Nephron (organoid): ENCODE measurements at regions not wholly inside any gene's neighbourhood (a gene's known extent, or its start where the extent isn't known, plus 50 kb on each side); places are given as distances from the start of the nearest gene placed in this dataset.
A peak's percentile ranks its signal among the peaks of the same experiment; 100 is the strongest.

Source experiments
- H3K27ac Mint-ChIP-seq, 3 experiments: 2 replicates each; pipeline ENCODE4 v1.8.0; 2020; ENCODE audit warnings: mixed read lengths in 3 of 3, mild to moderate bottlenecking in 2 of 3, moderate library complexity in 1 of 3
- H3K27me3 Mint-ChIP-seq: 2 replicates; pipeline ENCODE4 v1.8.0; 2021; ENCODE audit warnings: low read depth, mild to moderate bottlenecking, moderate library complexity, mixed read lengths
- H3K36me3 Mint-ChIP-seq: 2 replicates; pipeline ENCODE4 v1.8.0; 2020; ENCODE audit warnings: low read depth, mixed read lengths
- H3K4me1 Mint-ChIP-seq: 2 replicates; pipeline ENCODE4 v1.8.0; 2020; ENCODE audit warnings: mixed read lengths
- H3K4me3 Mint-ChIP-seq, 3 experiments: 2 replicates each; pipeline ENCODE4 v1.8.0; 2020; ENCODE audit warnings: mild to moderate bottlenecking in 3 of 3, mixed read lengths in 3 of 3, moderate library complexity in 2 of 3
- H3K9me3 Mint-ChIP-seq: 2 replicates; pipeline ENCODE4 v1.8.0; 2020; ENCODE audit warnings: mixed read lengths
- TF ChIP-seq, protein P1 (sequence below), 3 experiments: fragments of 200-600 bp; sonication (generic); IDR thresholded peaks; one replicate each; pipeline ENCODE4 v1.5.0; 2021; ENCODE audit warnings: antibody characterized with exemption in 3 of 3; ENCODE audit not compliant: unreplicated experiment in 3 of 3

- H3K27ac Mint-ChIP-seq: no peak overlapping the region
- no peaks in the 10 kb centered on the region for H3K4me1 Mint-ChIP-seq
- no peak overlapping the region for H3K4me3 Mint-ChIP-seq
- peaks cover 24% of the 10 kb centered on the region for H3K27me3 Mint-ChIP-seq
- H3K36me3 Mint-ChIP-seq: no peaks in the 10 kb centered on the region
- TF ChIP-seq, protein P1, sequence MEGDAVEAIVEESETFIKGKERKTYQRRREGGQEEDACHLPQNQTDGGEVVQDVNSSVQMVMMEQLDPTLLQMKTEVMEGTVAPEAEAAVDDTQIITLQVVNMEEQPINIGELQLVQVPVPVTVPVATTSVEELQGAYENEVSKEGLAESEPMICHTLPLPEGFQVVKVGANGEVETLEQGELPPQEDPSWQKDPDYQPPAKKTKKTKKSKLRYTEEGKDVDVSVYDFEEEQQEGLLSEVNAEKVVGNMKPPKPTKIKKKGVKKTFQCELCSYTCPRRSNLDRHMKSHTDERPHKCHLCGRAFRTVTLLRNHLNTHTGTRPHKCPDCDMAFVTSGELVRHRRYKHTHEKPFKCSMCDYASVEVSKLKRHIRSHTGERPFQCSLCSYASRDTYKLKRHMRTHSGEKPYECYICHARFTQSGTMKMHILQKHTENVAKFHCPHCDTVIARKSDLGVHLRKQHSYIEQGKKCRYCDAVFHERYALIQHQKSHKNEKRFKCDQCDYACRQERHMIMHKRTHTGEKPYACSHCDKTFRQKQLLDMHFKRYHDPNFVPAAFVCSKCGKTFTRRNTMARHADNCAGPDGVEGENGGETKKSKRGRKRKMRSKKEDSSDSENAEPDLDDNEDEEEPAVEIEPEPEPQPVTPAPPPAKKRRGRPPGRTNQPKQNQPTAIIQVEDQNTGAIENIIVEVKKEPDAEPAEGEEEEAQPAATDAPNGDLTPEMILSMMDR (IDR thresholded peaks at IDR 0.05; ENCODE audit: unreplicated experiment in 3 of 3): no peak
- H3K9me3 Mint-ChIP-seq: peaks cover 4% of the 10 kb centered on the region
Measured at GRCh38 chr10:130542761-130543160, 406.6 kb downstream of the GLRX3 start.

- Mint-ChIP-seq H3K36me3 (no peaks in the 10 kb centered on the region), H3K27ac (no peak overlapping the region), H3K9me3 (no peaks in the 10 kb centered on the region), H3K4me3 (no peak overlapping the region), H3K4me1 (no peaks in the 10 kb centered on the region), H3K27me3 (peaks cover 30% of the 10 kb centered on the region)
- TF ChIP-seq, protein P1 (IDR thresholded peaks at IDR 0.05; ENCODE audit: unreplicated experiment in 3 of 3): no peak
Measured at GRCh38 chr10:130543794-130544193, 407.6 kb downstream of the GLRX3 start.

DNA sequence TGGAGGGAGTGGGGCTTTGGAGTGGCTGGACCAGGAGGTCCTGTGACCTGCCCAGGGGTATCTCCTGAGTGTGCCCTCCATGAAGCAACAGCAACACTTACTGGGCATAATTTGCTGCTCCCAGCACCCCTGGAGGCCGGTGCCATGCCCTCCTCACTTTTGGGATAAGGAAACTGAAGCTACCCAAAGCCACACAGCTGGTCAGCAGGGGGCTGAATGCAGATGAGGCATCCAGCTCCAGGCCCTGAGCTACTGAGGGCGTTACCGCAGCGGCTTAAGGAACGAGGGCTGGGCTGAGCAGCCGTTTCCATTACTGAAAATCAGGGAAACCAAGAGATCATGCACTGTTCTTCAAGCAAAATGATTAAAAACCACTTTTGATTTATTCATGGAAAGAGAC lies 408.9 kb downstream of the GLRX3 start:
- H3K36me3 Mint-ChIP-seq: no peaks in the 10 kb centered on the region
- H3K27ac Mint-ChIP-seq: no peak overlapping the region
- H3K27me3 Mint-ChIP-seq: peaks cover 40% of the 10 kb centered on the region
- no peaks in the 10 kb centered on the region for H3K9me3 Mint-ChIP-seq
- no peak overlapping the region for H3K4me3 Mint-ChIP-seq
- H3K4me1 Mint-ChIP-seq: no peaks in the 10 kb centered on the region
- TF ChIP-seq, protein P1 (IDR thresholded peaks at IDR 0.05; ENCODE audit: unreplicated experiment in 3 of 3): no peak

DNA sequence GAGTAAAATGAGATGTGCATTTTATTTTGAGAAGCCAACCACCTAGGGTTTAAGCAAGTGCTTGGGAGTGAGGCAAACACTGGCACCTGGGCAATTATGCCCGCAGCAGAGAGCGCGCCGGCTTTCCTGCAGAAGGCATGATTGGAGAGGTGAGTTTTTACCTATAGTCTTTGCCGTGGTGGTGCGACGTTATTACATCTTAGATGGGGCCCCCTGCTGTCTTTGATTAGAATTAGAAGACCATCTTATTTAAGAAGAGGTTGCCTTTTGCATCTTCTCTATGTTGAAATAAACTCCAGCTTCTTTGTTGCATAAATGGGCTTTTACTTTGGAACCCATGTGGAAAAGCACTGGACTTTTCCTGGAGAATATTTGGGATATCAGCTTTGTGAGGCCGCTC lies 409.5 kb downstream of the GLRX3 start:
- H3K4me3 Mint-ChIP-seq: no peak overlapping the region

GRCh38 chr10:130546841-130547240 lies 410.6 kb downstream of the GLRX3 start:
- Mint-ChIP-seq H3K27ac (no peak overlapping the region), H3K36me3 (no peaks in the 10 kb centered on the region), H3K9me3 (no peaks in the 10 kb centered on the region), H3K27me3 (peaks cover 38% of the 10 kb centered on the region), H3K4me3 (no peak overlapping the region), H3K4me1 (no peaks in the 10 kb centered on the region)
- TF ChIP-seq, protein P1 (IDR thresholded peaks at IDR 0.05; ENCODE audit: unreplicated experiment in 3 of 3): no peak

More for the DNA sequence above, 409.5 kb downstream of the GLRX3 start:
- Mint-ChIP-seq H3K9me3 (no peaks in the 10 kb centered on the region), H3K4me1 (no peaks in the 10 kb centered on the region), H3K27me3 (peaks cover 45% of the 10 kb centered on the region), H3K36me3 (no peaks in the 10 kb centered on the region), H3K27ac (no peak overlapping the region)
- TF ChIP-seq, protein P1 (IDR thresholded peaks at IDR 0.05; ENCODE audit: unreplicated experiment in 3 of 3): no peak

- H3K9me3 Mint-ChIP-seq: no peaks in the 10 kb centered on the region
- H3K36me3 Mint-ChIP-seq: no peaks in the 10 kb centered on the region
- no peak overlapping the region for H3K27ac Mint-ChIP-seq
- H3K4me3 Mint-ChIP-seq: no peak overlapping the region
- TF ChIP-seq, protein P1 (IDR thresholded peaks at IDR 0.05; ENCODE audit: unreplicated experiment in 3 of 3): peak in 2 of 3 experiments; percentile 31 to 43
- no peaks in the 10 kb centered on the region for H3K4me1 Mint-ChIP-seq
- H3K27me3 Mint-ChIP-seq: peaks cover 38% of the 10 kb centered on the region
Measured at GRCh38 chr10:130547368-130547767, 411.2 kb downstream of the GLRX3 start.
